Stomach (tissue), 4 donors: ENCODE measurements at regions not wholly inside any gene's neighbourhood (a gene's known extent, or its start where the extent isn't known, plus 50 kb on each side); places are given as distances from the start of the nearest gene placed in this dataset.

Experiments
- CTCF ChIP-seq, 7 experiments: fragments of 450-650 bp in 4 of 7; fragments of 200-600 bp in 3 of 7; sonication (generic) in 3 of 7; IDR thresholded peaks; one replicate each; pipeline ENCODE4 v1.5.1; 2016 to 2019; ENCODE audit warnings: antibody characterized with exemption in 7 of 7, control low read depth in 2 of 7, mild to moderate bottlenecking in 1 of 7
- EP300 ChIP-seq: sonication (generic); formaldehyde crosslinking; IDR thresholded peaks from one replicate; pipeline ENCODE4 v1.6.1; 2017; ENCODE audit warnings: antibody characterized with exemption
- POLR2A ChIP-seq, 4 donors: fragments of 450-650 bp; IDR thresholded peaks; one replicate each; pipeline ENCODE4 v1.6.1; 2016; ENCODE audit warnings: antibody characterized with exemption in 4 of 4, control low read depth in 2 of 4, mild to moderate bottlenecking in 1 of 4, moderate library complexity in 1 of 4
- POLR2AphosphoS5 ChIP-seq, 3 donors: sonication (generic); formaldehyde crosslinking; IDR thresholded peaks; one replicate each; pipeline ENCODE4 v1.6.1; 2016; ENCODE audit warnings: antibody characterized with exemption in 3 of 3

- TF ChIP-seq CTCF (IDR thresholded peaks at IDR 0.05) (no peak), POLR2A (IDR thresholded peaks at IDR 0.05) (no peak), POLR2AphosphoS5 (IDR thresholded peaks at IDR 0.05) (no peak), EP300 (no peak)
Observed at GRCh38 chr9:79778581-79778980, 206.8 kb downstream of the TLE4 start.
